ENCODE measurements at regions not wholly inside any gene's neighbourhood (a gene's known extent, or its start where the extent isn't known, plus 50 kb on each side); places are given as distances from the start of the nearest gene placed in this dataset.

- TF ChIP-seq REST (IDR thresholded peaks at IDR 0.05; ENCODE audit: unreplicated experiment) (no peak), STAT1 (IDR thresholded peaks at IDR 0.05; ENCODE audit: unreplicated experiment) (no peak), ETS1 (IDR thresholded peaks at IDR 0.05) (no peak)
Measured at GRCh38 chr18:55101458-55101824, 142.2 kb upstream of the CCDC68 start (continued).

- no peaks in the 10 kb centered on the region for H3K9me2 ChIP-seq (ENCODE audit: insufficient read depth)
- no peak overlapping the region for H3K4me3 Mint-ChIP-seq
- no peaks in the 10 kb centered on the region for H3K27me3 ChIP-seq (ENCODE audit: insufficient read depth)
- no peak overlapping the region for H2AFZ ChIP-seq
- no peaks in the 10 kb centered on the region for H4K20me1 ChIP-seq (replicated peaks; ENCODE audit: insufficient read depth)
- H3K4me2 ChIP-seq: no peak overlapping the region
- no peaks in the 10 kb centered on the region for H3K4me1 ChIP-seq (ENCODE audit: insufficient read depth)
- no peaks in the 10 kb centered on the region for H3K36me3 ChIP-seq (ENCODE audit: insufficient read depth)
- no peaks in the 10 kb centered on the region for H3F3A ChIP-seq (replicated peaks; ENCODE audit: low read depth)
- no peak overlapping the region for H3K27ac Mint-ChIP-seq
- no peak overlapping the region for H3K4me3 ChIP-seq
- H3K9me3 Mint-ChIP-seq: no peaks in the 10 kb centered on the region
- ATAC-seq: no peak
- H3K4me1 Mint-ChIP-seq: peaks cover 5% of the 10 kb centered on the region; the same call in 2 of the 3 replicates
- no peak overlapping the region for H3K27ac ChIP-seq (ENCODE audit: low read depth)
- no peak for DNase-seq (ENCODE audit: low spot score)
- no peaks in the 10 kb centered on the region for H3K79me2 ChIP-seq (replicated peaks; ENCODE audit: insufficient read depth)
- no peaks in the 10 kb centered on the region for H3K36me3 Mint-ChIP-seq (ENCODE audit: low read depth)
- H3K27me3 Mint-ChIP-seq (ENCODE audit: insufficient read depth, low read depth, poor library complexity): no peaks in the 10 kb centered on the region
- TF ChIP-seq ZNF331 (CRISPR knock-in tag; IDR thresholded peaks at IDR 0.05; ENCODE audit: low read depth) (no peak), EZH2phosphoT487 (IDR thresholded peaks at IDR 0.05; ENCODE audit: unreplicated experiment) (no peak), JUNB (IDR thresholded peaks at IDR 0.05; ENCODE audit: unreplicated experiment) (no peak), CTCF (conservative IDR thresholded peaks at IDR 0.05; ENCODE audit: low read depth in 2 of 2) (no peak), NANOG (IDR thresholded peaks at IDR 0.05; ENCODE audit: borderline replicate concordance) (no peak), ZNF114 (CRISPR knock-in tag; IDR thresholded peaks at IDR 0.05) (no peak), POLR2AphosphoS5 (IDR thresholded peaks at IDR 0.05; ENCODE audit: low read depth) (no peak), ZNF462 (CRISPR knock-in tag; IDR thresholded peaks at IDR 0.05) (no peak)
Measured at GRCh38 chr18:55100817-55101457, 141.7 kb upstream of the CCDC68 start.
